Osteocyte (in vitro differentiated cells): ENCODE measurements at regions not wholly inside any gene's neighbourhood (a gene's known extent, or its start where the extent isn't known, plus 50 kb on each side); places are given as distances from the start of the nearest gene placed in this dataset.

ENCODE experiments used
- DNase-seq: peaks from one replicate; pipeline ENCODE4 v3.0.0; 2021; ENCODE audit warnings: mixed read lengths; ENCODE audit not compliant: unreplicated experiment; ENCODE audit errors: extremely low spot score
- H3K27ac Mint-ChIP-seq: one replicate; pipeline ENCODE4 v1.8.0; 2021; ENCODE audit warnings: mild to moderate bottlenecking, mixed read lengths; ENCODE audit not compliant: unreplicated experiment
- H3K27me3 Mint-ChIP-seq: one replicate; pipeline ENCODE4 v1.8.0; 2021; ENCODE audit warnings: mixed read lengths; ENCODE audit not compliant: unreplicated experiment
- H3K36me3 Mint-ChIP-seq: one replicate; pipeline ENCODE4 v1.8.0; 2021; ENCODE audit warnings: mixed read lengths; ENCODE audit not compliant: unreplicated experiment
- H3K4me1 Mint-ChIP-seq: one replicate; pipeline ENCODE4 v1.8.0; 2021; ENCODE audit warnings: mixed read lengths; ENCODE audit not compliant: unreplicated experiment
- H3K4me3 Mint-ChIP-seq: one replicate; pipeline ENCODE4 v1.8.0; 2021; ENCODE audit warnings: mild to moderate bottlenecking, moderate library complexity, mixed read lengths; ENCODE audit not compliant: unreplicated experiment
- H3K9me3 Mint-ChIP-seq: one replicate; pipeline ENCODE4 v1.8.0; 2021; ENCODE audit warnings: mixed read lengths; ENCODE audit not compliant: unreplicated experiment
- TF ChIP-seq, protein P1 (sequence below): fragments of 200-600 bp; sonication (generic); IDR thresholded peaks from 2 replicates; pipeline ENCODE4 v1.5.0; 2021; ENCODE audit warnings: antibody characterized with exemption, mild to moderate bottlenecking, moderate library complexity

GRCh38 chr1:224541072-224541790 is 74.9 kb upstream of the CNIH3 start:
- H3K4me3 Mint-ChIP-seq = no peak overlapping the region
- DNase-seq = no peak
- no peaks in the 10 kb centered on the region for H3K9me3 Mint-ChIP-seq
- no peak overlapping the region for H3K27ac Mint-ChIP-seq
- peaks cover 51% of the 10 kb centered on the region for H3K4me1 Mint-ChIP-seq
- H3K36me3 Mint-ChIP-seq = no peaks in the 10 kb centered on the region
- no peaks in the 10 kb centered on the region for H3K27me3 Mint-ChIP-seq
- TF ChIP-seq, protein P1, sequence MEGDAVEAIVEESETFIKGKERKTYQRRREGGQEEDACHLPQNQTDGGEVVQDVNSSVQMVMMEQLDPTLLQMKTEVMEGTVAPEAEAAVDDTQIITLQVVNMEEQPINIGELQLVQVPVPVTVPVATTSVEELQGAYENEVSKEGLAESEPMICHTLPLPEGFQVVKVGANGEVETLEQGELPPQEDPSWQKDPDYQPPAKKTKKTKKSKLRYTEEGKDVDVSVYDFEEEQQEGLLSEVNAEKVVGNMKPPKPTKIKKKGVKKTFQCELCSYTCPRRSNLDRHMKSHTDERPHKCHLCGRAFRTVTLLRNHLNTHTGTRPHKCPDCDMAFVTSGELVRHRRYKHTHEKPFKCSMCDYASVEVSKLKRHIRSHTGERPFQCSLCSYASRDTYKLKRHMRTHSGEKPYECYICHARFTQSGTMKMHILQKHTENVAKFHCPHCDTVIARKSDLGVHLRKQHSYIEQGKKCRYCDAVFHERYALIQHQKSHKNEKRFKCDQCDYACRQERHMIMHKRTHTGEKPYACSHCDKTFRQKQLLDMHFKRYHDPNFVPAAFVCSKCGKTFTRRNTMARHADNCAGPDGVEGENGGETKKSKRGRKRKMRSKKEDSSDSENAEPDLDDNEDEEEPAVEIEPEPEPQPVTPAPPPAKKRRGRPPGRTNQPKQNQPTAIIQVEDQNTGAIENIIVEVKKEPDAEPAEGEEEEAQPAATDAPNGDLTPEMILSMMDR = no peak

DNA sequence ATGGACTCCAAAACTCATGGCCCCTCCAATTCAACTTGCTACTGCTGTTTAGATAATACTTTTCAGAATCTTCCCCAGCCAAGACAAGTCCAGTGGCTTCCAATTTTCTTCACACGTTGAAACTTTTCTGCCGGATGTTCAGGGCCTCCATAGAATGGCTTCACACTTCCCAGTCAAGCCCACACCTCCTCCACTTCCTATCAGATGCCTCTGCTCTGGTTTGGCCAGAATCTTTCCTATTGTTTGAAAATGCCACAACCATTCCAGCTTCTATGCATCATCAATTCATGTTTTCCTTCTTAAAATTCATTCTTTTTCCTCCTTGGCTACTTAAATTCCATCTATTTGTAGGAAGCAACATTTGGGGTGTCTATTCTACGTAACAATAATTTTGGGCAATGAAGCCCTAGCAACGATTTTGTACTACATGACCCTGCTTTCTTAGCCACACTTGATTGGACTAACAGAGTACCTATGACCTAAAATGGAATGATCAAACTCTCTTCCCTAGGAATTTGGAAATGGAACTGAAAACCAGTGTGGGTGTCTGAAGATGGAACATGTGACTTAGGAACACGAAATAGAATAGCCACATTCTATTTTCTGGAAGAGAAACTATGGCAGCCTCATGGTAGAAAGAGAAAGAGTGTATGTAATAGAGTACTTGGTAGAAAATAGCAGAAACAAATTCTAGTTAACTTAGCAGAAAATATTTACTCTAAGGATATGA is 74.1 kb upstream of the CNIH3 start:
- no peaks in the 10 kb centered on the region for H3K27me3 Mint-ChIP-seq
- no peaks in the 10 kb centered on the region for H3K36me3 Mint-ChIP-seq
- no peaks in the 10 kb centered on the region for H3K9me3 Mint-ChIP-seq
- DNase-seq = no peak
- no peak overlapping the region for H3K4me3 Mint-ChIP-seq
- H3K4me1 Mint-ChIP-seq = peaks cover 51% of the 10 kb centered on the region
- H3K27ac Mint-ChIP-seq = no peak overlapping the region
- TF ChIP-seq, protein P1 = no peak

GRCh38 chr1:224542783-224543440 is 73.2 kb upstream of the CNIH3 start:
- TF ChIP-seq, protein P1 = no peak
- Mint-ChIP-seq H3K27me3 (no peaks in the 10 kb centered on the region), H3K4me3 (no peak overlapping the region), H3K9me3 (no peaks in the 10 kb centered on the region), H3K4me1 (peaks cover 51% of the 10 kb centered on the region), H3K27ac (peak overlapping the region; percentile 46), H3K36me3 (no peaks in the 10 kb centered on the region)
- DNase-seq = no peak

GRCh38 chr1:224543453-224543852 is 72.7 kb upstream of the CNIH3 start:
- no peaks in the 10 kb centered on the region for H3K27me3 Mint-ChIP-seq
- H3K9me3 Mint-ChIP-seq = no peaks in the 10 kb centered on the region
- TF ChIP-seq, protein P1 = no peak
- H3K36me3 Mint-ChIP-seq = no peaks in the 10 kb centered on the region
- no peak for DNase-seq
- H3K4me1 Mint-ChIP-seq = peaks cover 51% of the 10 kb centered on the region
- H3K27ac Mint-ChIP-seq = no peak overlapping the region
- H3K4me3 Mint-ChIP-seq = no peak overlapping the region
